Sigmoid colon (tissue), 6 donors: ENCODE measurements at regions not wholly inside any gene's neighbourhood (a gene's known extent, or its start where the extent isn't known, plus 50 kb on each side); places are given as distances from the start of the nearest gene placed in this dataset.

Source experiments
- DNase-seq: peaks from one replicate; pipeline ENCODE4 v3.0.0-alpha.2; 2019
- H3K27ac ChIP-seq, 4 donors: fragments of 200-600 bp; sonication (generic); one replicate each; pipeline ENCODE4 v1.5.1; 2016 to 2019; ENCODE audit warnings: mild to moderate bottlenecking in 1 of 4
- H3K27me3 ChIP-seq, 3 donors: fragments of 200-600 bp; sonication (generic); one replicate each; pipeline ENCODE4 v1.5.1; 2019; ENCODE audit warnings: mild to moderate bottlenecking in 1 of 3
- H3K36me3 ChIP-seq, 4 donors: fragments of 200-600 bp; sonication (generic); one replicate each; pipeline ENCODE4 v1.5.1; 2016 to 2019
- H3K4me1 ChIP-seq, 4 donors: fragments of 200-600 bp; sonication (generic); one replicate each; pipeline ENCODE4 v1.5.1; 2017 to 2019
- H3K4me3 ChIP-seq, 4 donors: fragments of 200-600 bp; sonication (generic); one replicate each; pipeline ENCODE4 v1.5.1; 2017 to 2019; ENCODE audit warnings: mild to moderate bottlenecking in 2 of 4, moderate library complexity in 1 of 4
- H3K9me3 ChIP-seq, 4 donors: fragments of 200-600 bp in 3 of 4; sonication (generic) in 3 of 4; one replicate each; pipeline versions ENCODE4 v1.5.1 to v1.6.1; 2013 to 2019
- CTCF ChIP-seq, 4 experiments: fragments of 450-650 bp in 3 of 4; fragments of 200-600 bp in 1 of 4; IDR thresholded peaks; one replicate each; pipeline ENCODE4 v1.5.1; 2016 to 2019; ENCODE audit warnings: antibody characterized with exemption in 4 of 4, mild to moderate bottlenecking in 3 of 4, moderate library complexity in 2 of 4
- EP300 ChIP-seq, 4 donors: sonication (generic); formaldehyde crosslinking; IDR thresholded peaks; one replicate each; pipeline ENCODE4 v1.6.1; 2017; ENCODE audit warnings: antibody characterized with exemption in 4 of 4
- POLR2A ChIP-seq, 2 donors: fragments of 450-650 bp; IDR thresholded peaks; one replicate each; pipeline ENCODE4 v1.6.1; 2016; ENCODE audit warnings: antibody characterized with exemption in 2 of 2, mild to moderate bottlenecking in 2 of 2, moderate library complexity in 2 of 2
- POLR2AphosphoS5 ChIP-seq, 4 donors: sonication (generic); formaldehyde crosslinking; IDR thresholded peaks; one replicate each; pipeline ENCODE4 v1.6.1; 2017; ENCODE audit warnings: antibody characterized with exemption in 4 of 4
- WGBS, 2 donors: extraction: QIAGEN DNeasy Blood & Tissue Kit; methylation state at CpG; one replicate each; pipeline ENCODE4 v1.1.7; 2013; 5-methylcytosine and 5-hydroxymethylcytosine counted together
- intact Hi-C: fragments of 100-400 bp; cut with DNase I; formaldehyde crosslinking; loops from one replicate; pipeline ENCODE4 v1.15.1; 2023
- donor health status: healthy with polysubstance abuse.
- donor health status: healthy.

GRCh38 chr5:4674166-4674565 is 466.0 kb upstream of the ADAMTS16 start:
- no peak for TF ChIP-seq EP300 (IDR thresholded peaks at IDR 0.05)
- TF ChIP-seq POLR2AphosphoS5 (IDR thresholded peaks at IDR 0.05) = no peak
- TF ChIP-seq POLR2A (IDR thresholded peaks at IDR 0.05) = no peak
- no peak for TF ChIP-seq CTCF (IDR thresholded peaks at IDR 0.05)
- WGBS, 2 donors = 66 to 74% methylated on average over 1 of the region's 1 CpG
- DNase-seq = no peak
- Histone ChIP-seq H3K9me3 (peaks cover 0 to 4% (median 0%) of the 10 kb centered on the region in 4 donors), H3K27me3 (peaks cover 0 to 3% (median 0%) of the 10 kb centered on the region in 3 donors), H3K27ac (no peak overlapping the region), H3K4me3 (no peak overlapping the region), H3K36me3 (no peaks in the 10 kb centered on the region), H3K4me1 (no peaks in the 10 kb centered on the region)
- intact Hi-C loops = no loop called here

DNA sequence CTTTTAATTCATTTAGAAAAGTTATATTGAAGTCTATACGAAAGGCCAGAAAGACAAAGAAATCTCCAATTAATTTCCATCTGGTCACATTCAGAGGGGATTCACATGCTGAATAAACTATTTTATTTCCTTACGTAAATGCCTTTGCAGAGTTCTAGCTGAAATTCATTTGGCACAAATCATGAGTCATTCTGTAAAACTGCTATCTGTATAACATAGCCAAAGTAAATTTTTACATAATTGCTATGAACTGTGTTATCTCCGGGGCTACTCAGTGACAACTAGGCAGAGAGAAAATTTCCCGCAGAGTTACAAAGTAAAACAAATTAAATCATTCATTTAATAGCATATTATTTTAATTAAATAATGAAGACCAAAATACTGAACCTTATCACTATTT is 463.2 kb upstream of the ADAMTS16 start:
- TF ChIP-seq CTCF (IDR thresholded peaks at IDR 0.05) = no peak
- TF ChIP-seq EP300 (IDR thresholded peaks at IDR 0.05) = no peak
- no peak for TF ChIP-seq POLR2AphosphoS5 (IDR thresholded peaks at IDR 0.05)
- TF ChIP-seq POLR2A (IDR thresholded peaks at IDR 0.05) = no peak
- no peaks in the 10 kb centered on the region for H3K4me1 ChIP-seq
- intact Hi-C loops = no loop called here
- H3K9me3 ChIP-seq = peaks cover 0 to 7% (median 2%) of the 10 kb centered on the region in 4 donors
- WGBS, 2 donors = 85 to 90% methylated on average over 4 of the region's 4 CpGs
- H3K27ac ChIP-seq = no peak overlapping the region
- no peak for DNase-seq
- peaks cover 0 to 3% (median 0%) of the 10 kb centered on the region in 3 donors for H3K27me3 ChIP-seq
- H3K36me3 ChIP-seq = no peaks in the 10 kb centered on the region
- no peak overlapping the region for H3K4me3 ChIP-seq

DNA sequence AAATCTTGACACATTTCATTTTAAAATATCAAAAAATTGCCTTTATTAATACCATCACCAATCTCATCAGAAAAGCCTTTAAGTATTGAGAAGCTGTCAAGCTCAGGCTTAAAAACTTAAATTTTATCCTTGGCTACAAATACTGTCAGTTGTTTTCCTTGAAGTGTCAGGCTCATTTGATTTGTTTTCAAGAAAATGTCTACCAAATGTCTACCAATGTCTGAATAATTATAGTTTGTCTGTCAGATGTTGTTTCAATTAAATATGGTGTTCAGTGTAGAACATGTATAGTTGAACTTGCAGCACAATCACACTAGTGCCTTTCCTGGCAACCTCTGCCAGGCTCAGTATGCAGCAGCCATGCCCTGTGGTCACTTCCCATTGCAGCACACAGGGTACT is 455.2 kb upstream of the ADAMTS16 start:
- H3K9me3 ChIP-seq = peaks cover 0 to 8% (median 0%) of the 10 kb centered on the region in 4 donors
- no peaks in the 10 kb centered on the region for H3K4me1 ChIP-seq
- intact Hi-C loops = no loop called here
- H3K27ac ChIP-seq = no peak overlapping the region
- TF ChIP-seq POLR2AphosphoS5 (IDR thresholded peaks at IDR 0.05) = no peak
- no peak for TF ChIP-seq POLR2A (IDR thresholded peaks at IDR 0.05)
- TF ChIP-seq EP300 (IDR thresholded peaks at IDR 0.05) = no peak
- TF ChIP-seq CTCF (IDR thresholded peaks at IDR 0.05) = no peak
- DNase-seq = no peak
- H3K36me3 ChIP-seq = no peaks in the 10 kb centered on the region
- no peaks in the 10 kb centered on the region for H3K27me3 ChIP-seq
- no peak overlapping the region for H3K4me3 ChIP-seq

GRCh38 chr5:4698596-4698995 is 441.5 kb upstream of the ADAMTS16 start:
- Histone ChIP-seq H3K4me3 (no peak overlapping the region), H3K4me1 (peaks cover 0 to 4% (median 0%) of the 10 kb centered on the region in 4 donors), H3K27ac (no peak overlapping the region), H3K36me3 (no peaks in the 10 kb centered on the region), H3K9me3 (peaks cover 0 to 3% (median 0%) of the 10 kb centered on the region in 4 donors), H3K27me3 (no peaks in the 10 kb centered on the region)
- TF ChIP-seq POLR2A (IDR thresholded peaks at IDR 0.05) (no peak), POLR2AphosphoS5 (IDR thresholded peaks at IDR 0.05) (no peak), EP300 (IDR thresholded peaks at IDR 0.05) (no peak), CTCF (IDR thresholded peaks at IDR 0.05) (no peak)
- 86 to 92% methylated on average over 6 of the region's 6 CpGs for WGBS, 2 donors
- intact Hi-C loops = no loop called here
- DNase-seq = no peak

DNA sequence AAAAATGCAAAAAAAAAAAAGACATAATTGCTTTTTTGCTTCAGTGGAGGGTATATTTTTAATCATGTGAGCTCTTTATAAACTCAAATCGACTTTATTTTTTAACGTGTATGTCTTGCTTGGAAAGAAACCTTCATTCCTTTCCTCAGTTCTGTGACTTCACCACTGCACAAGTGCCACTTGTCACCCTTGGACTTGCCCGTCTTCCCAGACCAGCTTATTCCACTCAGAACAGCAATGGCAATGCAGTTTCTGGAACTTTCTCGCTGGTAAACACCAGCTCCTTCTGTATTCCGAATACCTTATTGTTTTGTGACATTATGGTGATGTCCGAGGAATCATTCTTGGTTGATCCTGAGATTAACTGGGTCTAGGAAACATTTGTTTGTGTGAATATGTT is 440.5 kb upstream of the ADAMTS16 start:
- H3K4me3 ChIP-seq = no peak overlapping the region
- no peaks in the 10 kb centered on the region for H3K27me3 ChIP-seq
- H3K9me3 ChIP-seq = peaks cover 0 to 3% (median 0%) of the 10 kb centered on the region in 4 donors
- DNase-seq = no peak
- peaks cover 0 to 4% (median 0%) of the 10 kb centered on the region in 4 donors for H3K4me1 ChIP-seq
- TF ChIP-seq CTCF (IDR thresholded peaks at IDR 0.05) (no peak), EP300 (IDR thresholded peaks at IDR 0.05) (no peak), POLR2AphosphoS5 (IDR thresholded peaks at IDR 0.05) (no peak), POLR2A (IDR thresholded peaks at IDR 0.05) (no peak)
- no peak overlapping the region for H3K27ac ChIP-seq
- no peaks in the 10 kb centered on the region for H3K36me3 ChIP-seq
- intact Hi-C loops = no loop called here
- 76 to 83% methylated on average over 6 of the region's 6 CpGs for WGBS, 2 donors
